ENCODE measurements at regions not wholly inside any gene's neighbourhood (a gene's known extent, or its start where the extent isn't known, plus 50 kb on each side); places are given as distances from the start of the nearest gene placed in this dataset.

DNA sequence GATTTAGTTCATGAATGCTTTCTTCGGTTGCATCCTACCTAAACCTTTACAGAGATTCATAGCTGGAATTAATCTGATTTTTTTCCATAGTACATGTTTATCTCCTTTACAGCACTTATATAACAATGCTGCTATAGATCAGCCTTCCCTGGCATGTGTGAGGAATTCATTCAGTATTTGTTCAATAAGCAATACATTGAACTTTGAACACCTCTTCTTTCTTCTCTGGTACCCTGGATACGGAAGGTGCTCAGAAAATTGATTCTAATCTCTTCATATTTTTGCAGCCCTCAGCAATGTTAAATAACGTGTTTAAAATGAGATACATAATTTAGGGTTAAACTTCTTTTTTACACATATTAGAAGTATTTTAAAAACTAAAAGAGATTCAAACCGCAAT is 467.4 kb downstream of the TRIML1 start:
- H3K4me2 ChIP-seq (ENCODE audit: extremely low read depth, insufficient read depth, low read length): no peak overlapping the region
- H3K9ac ChIP-seq (ENCODE audit: insufficient read depth, low read length): no peak overlapping the region
- H3K27ac ChIP-seq (ENCODE audit: insufficient read depth, low read length): no peak overlapping the region
- no peaks in the 10 kb centered on the region for H3K79me2 ChIP-seq (ENCODE audit: control insufficient read depth, insufficient read depth, low read length)
- no peak for DNase-seq (ENCODE audit: low read depth in 2 of 2)
- H3K27me3 ChIP-seq (ENCODE audit: control insufficient read depth, insufficient read depth, low read length): no peaks in the 10 kb centered on the region
- TF ChIP-seq EZH2 (IDR thresholded peaks at IDR 0.05; ENCODE audit: low read length, missing control alignments): no peak
- TF ChIP-seq, protein P1, sequence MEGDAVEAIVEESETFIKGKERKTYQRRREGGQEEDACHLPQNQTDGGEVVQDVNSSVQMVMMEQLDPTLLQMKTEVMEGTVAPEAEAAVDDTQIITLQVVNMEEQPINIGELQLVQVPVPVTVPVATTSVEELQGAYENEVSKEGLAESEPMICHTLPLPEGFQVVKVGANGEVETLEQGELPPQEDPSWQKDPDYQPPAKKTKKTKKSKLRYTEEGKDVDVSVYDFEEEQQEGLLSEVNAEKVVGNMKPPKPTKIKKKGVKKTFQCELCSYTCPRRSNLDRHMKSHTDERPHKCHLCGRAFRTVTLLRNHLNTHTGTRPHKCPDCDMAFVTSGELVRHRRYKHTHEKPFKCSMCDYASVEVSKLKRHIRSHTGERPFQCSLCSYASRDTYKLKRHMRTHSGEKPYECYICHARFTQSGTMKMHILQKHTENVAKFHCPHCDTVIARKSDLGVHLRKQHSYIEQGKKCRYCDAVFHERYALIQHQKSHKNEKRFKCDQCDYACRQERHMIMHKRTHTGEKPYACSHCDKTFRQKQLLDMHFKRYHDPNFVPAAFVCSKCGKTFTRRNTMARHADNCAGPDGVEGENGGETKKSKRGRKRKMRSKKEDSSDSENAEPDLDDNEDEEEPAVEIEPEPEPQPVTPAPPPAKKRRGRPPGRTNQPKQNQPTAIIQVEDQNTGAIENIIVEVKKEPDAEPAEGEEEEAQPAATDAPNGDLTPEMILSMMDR (conservative IDR thresholded peaks at IDR 0.05 in 1 of 2, IDR thresholded peaks at IDR 0.05 in 1 of 2; ENCODE audit: low read depth in 1 of 2, low read length in 2 of 2): no peak
- H3K9me3 ChIP-seq (ENCODE audit: control insufficient read depth, insufficient read depth, low read depth, low read length): no peaks in the 10 kb centered on the region
- no peaks in the 10 kb centered on the region for H3K36me3 ChIP-seq (ENCODE audit: control insufficient read depth, insufficient read depth, low read length)
- H4K20me1 ChIP-seq (ENCODE audit: control insufficient read depth, extremely low read depth, insufficient read depth, low read length): no peaks in the 10 kb centered on the region
- no peak overlapping the region for H2AFZ ChIP-seq (ENCODE audit: low read length)
- H3K4me1 ChIP-seq (ENCODE audit: control insufficient read depth, extremely low read depth, insufficient read depth, low read length): no peaks in the 10 kb centered on the region
- H3K4me3 ChIP-seq (replicated peaks in 1 of 4; ENCODE audit: control extremely low read depth in 1 of 4, insufficient read depth in 1 of 4, low read depth in 3 of 4, low read length in 4 of 4): no peak overlapping the region

GRCh38 chr4:188611143-188611542 is 471.9 kb downstream of the TRIML1 start:
- no peak overlapping the region for H2AFZ ChIP-seq (ENCODE audit: low read length)
- H3K79me2 ChIP-seq (ENCODE audit: control insufficient read depth, insufficient read depth, low read length): no peaks in the 10 kb centered on the region
- no peak overlapping the region for H3K9ac ChIP-seq (ENCODE audit: insufficient read depth, low read length)
- no peaks in the 10 kb centered on the region for H3K9me3 ChIP-seq (ENCODE audit: control insufficient read depth, insufficient read depth, low read depth, low read length)
- no peaks in the 10 kb centered on the region for H3K27me3 ChIP-seq (ENCODE audit: control insufficient read depth, insufficient read depth, low read length)
- no peak overlapping the region for H3K4me2 ChIP-seq (ENCODE audit: extremely low read depth, insufficient read depth, low read length)
- no peak overlapping the region for H3K4me3 ChIP-seq (replicated peaks in 1 of 4; ENCODE audit: control extremely low read depth in 1 of 4, insufficient read depth in 1 of 4, low read depth in 3 of 4, low read length in 4 of 4)
- H3K4me1 ChIP-seq (ENCODE audit: control insufficient read depth, extremely low read depth, insufficient read depth, low read length): no peaks in the 10 kb centered on the region
- TF ChIP-seq, protein P1 (conservative IDR thresholded peaks at IDR 0.05 in 1 of 2, IDR thresholded peaks at IDR 0.05 in 1 of 2; ENCODE audit: low read depth in 1 of 2, low read length in 2 of 2): no peak
- TF ChIP-seq EZH2 (IDR thresholded peaks at IDR 0.05; ENCODE audit: low read length, missing control alignments): no peak
- H4K20me1 ChIP-seq (ENCODE audit: control insufficient read depth, extremely low read depth, insufficient read depth, low read length): no peaks in the 10 kb centered on the region
- no peak for DNase-seq (ENCODE audit: low read depth in 2 of 2)
- no peak overlapping the region for H3K27ac ChIP-seq (ENCODE audit: insufficient read depth, low read length)
- no peaks in the 10 kb centered on the region for H3K36me3 ChIP-seq (ENCODE audit: control insufficient read depth, insufficient read depth, low read length)

GRCh38 chr4:188612659-188613058 is 473.4 kb downstream of the TRIML1 start:
- Histone ChIP-seq H3K9ac (ENCODE audit: insufficient read depth, low read length) (no peak overlapping the region), H3K27ac (ENCODE audit: insufficient read depth, low read length) (no peak overlapping the region), H2AFZ (ENCODE audit: low read length) (no peak overlapping the region), H3K4me1 (ENCODE audit: control insufficient read depth, extremely low read depth, insufficient read depth, low read length) (no peaks in the 10 kb centered on the region), H3K4me2 (ENCODE audit: extremely low read depth, insufficient read depth, low read length) (no peak overlapping the region), H3K79me2 (ENCODE audit: control insufficient read depth, insufficient read depth, low read length) (no peaks in the 10 kb centered on the region), H3K9me3 (ENCODE audit: control insufficient read depth, insufficient read depth, low read depth, low read length) (no peaks in the 10 kb centered on the region), H4K20me1 (ENCODE audit: control insufficient read depth, extremely low read depth, insufficient read depth, low read length) (no peaks in the 10 kb centered on the region), H3K4me3 (replicated peaks in 1 of 4; ENCODE audit: control extremely low read depth in 1 of 4, insufficient read depth in 1 of 4, low read depth in 3 of 4, low read length in 4 of 4) (no peak overlapping the region), H3K27me3 (ENCODE audit: control insufficient read depth, insufficient read depth, low read length) (no peaks in the 10 kb centered on the region), H3K36me3 (ENCODE audit: control insufficient read depth, insufficient read depth, low read length) (no peaks in the 10 kb centered on the region)
- DNase-seq (ENCODE audit: low read depth in 2 of 2): no peak
- TF ChIP-seq, protein P1 (conservative IDR thresholded peaks at IDR 0.05 in 1 of 2, IDR thresholded peaks at IDR 0.05 in 1 of 2; ENCODE audit: low read depth in 1 of 2, low read length in 2 of 2): no peak
- TF ChIP-seq EZH2 (IDR thresholded peaks at IDR 0.05; ENCODE audit: low read length, missing control alignments): no peak

Data from fibroblast of lung (primary cell).